HFFc6 (cell line): ENCODE measurements at regions not wholly inside any gene's neighbourhood (a gene's known extent, or its start where the extent isn't known, plus 50 kb on each side); places are given as distances from the start of the nearest gene placed in this dataset.

ENCODE experiments used
- DNase-seq: peaks from one replicate; pipeline ENCODE4 v3.0.0-alpha.2; 2018
- H3K27ac Mint-ChIP-seq: 2 replicates; pipeline ENCODE4 v1.8.0; 2020; ENCODE audit warnings: mild to moderate bottlenecking, mixed read lengths
- H3K27me3 Mint-ChIP-seq: 2 replicates; pipeline ENCODE4 v1.8.0; 2021; ENCODE audit warnings: mild to moderate bottlenecking, moderate library complexity, mixed read lengths; ENCODE audit not compliant: insufficient read depth
- H3K36me3 Mint-ChIP-seq: 2 replicates; pipeline ENCODE4 v1.8.0; 2021; ENCODE audit warnings: low read depth, mixed read lengths
- H3K4me1 Mint-ChIP-seq: 2 replicates; pipeline ENCODE4 v1.8.0; 2020; ENCODE audit warnings: low read depth, mixed read lengths
- H3K4me3 Mint-ChIP-seq: 2 replicates; pipeline ENCODE4 v1.8.0; 2020; ENCODE audit warnings: mild to moderate bottlenecking, moderate library complexity, mixed read lengths
- H3K9me3 Mint-ChIP-seq: 2 replicates; pipeline ENCODE4 v1.8.0; 2020; ENCODE audit warnings: mild to moderate bottlenecking, mixed read lengths
- TF ChIP-seq, protein P1 (sequence below): fragments of 200-600 bp; sonication (generic); IDR thresholded peaks from 2 replicates; pipeline ENCODE4 v1.5.0; 2021; ENCODE audit warnings: antibody characterized with exemption, mild to moderate bottlenecking

DNA sequence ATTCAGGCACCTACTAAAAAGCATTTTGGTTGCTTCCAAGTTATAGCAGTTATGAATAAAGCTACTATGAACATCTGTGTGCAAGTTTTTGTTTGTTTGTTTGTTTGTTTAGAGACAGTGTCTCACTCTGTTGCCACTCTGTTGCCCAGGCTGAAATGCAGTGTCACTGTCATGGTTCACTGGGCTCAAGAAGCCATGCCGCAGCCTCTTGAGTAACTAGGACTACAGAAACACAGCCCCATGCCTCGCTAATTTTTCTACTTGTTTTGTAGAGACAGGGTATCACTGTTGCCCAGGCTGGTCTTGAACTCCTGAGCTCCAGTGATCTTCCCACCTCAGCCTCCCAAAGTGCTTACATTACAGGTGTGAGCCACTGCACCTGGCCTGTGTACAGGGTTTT lies 795.9 kb downstream of the EPHA7 start:
- Mint-ChIP-seq H3K27ac (no peak overlapping the region), H3K4me3 (no peak overlapping the region), H3K9me3 (peaks cover 51% of the 10 kb centered on the region), H3K27me3 (no peaks in the 10 kb centered on the region; the same call in none of the 2 replicates), H3K36me3 (no peaks in the 10 kb centered on the region; the same call in 1 of the 2 replicates), H3K4me1 (no peaks in the 10 kb centered on the region)
- DNase-seq: no peak
- TF ChIP-seq, protein P1, sequence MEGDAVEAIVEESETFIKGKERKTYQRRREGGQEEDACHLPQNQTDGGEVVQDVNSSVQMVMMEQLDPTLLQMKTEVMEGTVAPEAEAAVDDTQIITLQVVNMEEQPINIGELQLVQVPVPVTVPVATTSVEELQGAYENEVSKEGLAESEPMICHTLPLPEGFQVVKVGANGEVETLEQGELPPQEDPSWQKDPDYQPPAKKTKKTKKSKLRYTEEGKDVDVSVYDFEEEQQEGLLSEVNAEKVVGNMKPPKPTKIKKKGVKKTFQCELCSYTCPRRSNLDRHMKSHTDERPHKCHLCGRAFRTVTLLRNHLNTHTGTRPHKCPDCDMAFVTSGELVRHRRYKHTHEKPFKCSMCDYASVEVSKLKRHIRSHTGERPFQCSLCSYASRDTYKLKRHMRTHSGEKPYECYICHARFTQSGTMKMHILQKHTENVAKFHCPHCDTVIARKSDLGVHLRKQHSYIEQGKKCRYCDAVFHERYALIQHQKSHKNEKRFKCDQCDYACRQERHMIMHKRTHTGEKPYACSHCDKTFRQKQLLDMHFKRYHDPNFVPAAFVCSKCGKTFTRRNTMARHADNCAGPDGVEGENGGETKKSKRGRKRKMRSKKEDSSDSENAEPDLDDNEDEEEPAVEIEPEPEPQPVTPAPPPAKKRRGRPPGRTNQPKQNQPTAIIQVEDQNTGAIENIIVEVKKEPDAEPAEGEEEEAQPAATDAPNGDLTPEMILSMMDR: no peak

DNA sequence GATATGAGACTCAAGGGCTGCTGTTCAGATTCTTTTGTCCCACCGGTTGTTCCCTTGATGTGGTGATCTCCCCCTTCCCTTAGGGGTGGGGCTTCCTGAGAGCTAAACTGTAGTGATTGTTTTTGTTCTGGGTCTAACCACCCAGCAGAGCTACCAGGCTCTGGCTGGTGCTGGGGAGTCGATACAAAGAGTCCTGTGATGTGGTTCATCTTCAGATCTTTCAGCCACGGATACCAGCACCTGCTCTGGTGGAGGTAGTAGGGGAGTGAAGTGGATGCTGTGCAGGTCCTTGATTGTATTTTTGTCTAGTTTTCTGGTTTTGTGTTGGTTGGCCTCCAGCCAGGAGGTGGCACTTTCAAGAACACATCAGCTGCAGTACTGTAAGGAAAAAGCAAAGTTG lies 801.6 kb downstream of the EPHA7 start:
- H3K27ac Mint-ChIP-seq: no peak overlapping the region
- H3K9me3 Mint-ChIP-seq: peaks cover 63% of the 10 kb centered on the region
- no peaks in the 10 kb centered on the region for H3K36me3 Mint-ChIP-seq
- no peaks in the 10 kb centered on the region for H3K27me3 Mint-ChIP-seq
- no peak overlapping the region for H3K4me3 Mint-ChIP-seq
- H3K4me1 Mint-ChIP-seq: no peaks in the 10 kb centered on the region
- TF ChIP-seq, protein P1: no peak
- no peak for DNase-seq

DNA sequence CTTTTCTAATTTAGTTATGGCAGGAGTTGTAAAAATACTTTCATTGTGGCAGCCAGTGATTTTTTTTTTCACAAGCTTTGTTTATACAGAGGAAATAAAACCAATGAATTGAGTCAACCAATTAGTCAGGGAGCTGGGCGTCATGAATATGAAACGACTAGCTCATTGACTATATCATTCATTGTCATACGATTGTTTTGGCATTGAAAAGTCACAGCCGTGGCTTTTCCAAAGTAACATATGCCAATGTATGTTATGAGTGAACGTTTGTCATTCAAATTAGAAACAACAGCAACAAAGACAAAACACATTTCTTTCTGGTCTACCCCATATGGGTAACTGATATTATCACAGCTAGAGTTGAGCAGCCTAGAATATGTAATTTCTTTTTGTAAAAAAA lies 810.6 kb downstream of the EPHA7 start:
- DNase-seq: no peak
- no peak overlapping the region for H3K4me3 Mint-ChIP-seq
- no peaks in the 10 kb centered on the region for H3K36me3 Mint-ChIP-seq
- H3K27me3 Mint-ChIP-seq: no peaks in the 10 kb centered on the region
- TF ChIP-seq, protein P1: no peak
- H3K27ac Mint-ChIP-seq: no peak overlapping the region
- H3K9me3 Mint-ChIP-seq: peaks cover 41% of the 10 kb centered on the region
- H3K4me1 Mint-ChIP-seq: no peaks in the 10 kb centered on the region

DNA sequence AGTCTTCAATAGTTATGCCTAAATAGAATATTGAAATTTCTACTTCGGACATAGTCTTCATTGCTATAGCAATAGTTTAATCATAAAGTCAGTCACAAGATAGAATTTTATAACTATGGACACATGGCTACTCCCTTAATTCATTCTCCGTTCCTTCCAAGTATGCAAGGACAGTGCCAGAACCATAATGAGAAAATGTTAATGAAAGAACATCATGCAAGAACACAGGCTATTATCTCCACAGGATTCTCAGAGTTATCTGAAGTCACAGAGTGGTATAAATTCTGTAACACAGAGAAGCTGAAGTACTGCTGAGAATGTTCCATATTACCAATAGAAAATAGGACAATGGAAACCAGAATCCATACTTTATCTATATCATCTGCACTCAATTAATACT lies 826.2 kb downstream of the EPHA7 start:
- Mint-ChIP-seq H3K4me1 (no peaks in the 10 kb centered on the region), H3K9me3 (peaks cover 41% of the 10 kb centered on the region), H3K27ac (no peak overlapping the region), H3K36me3 (no peaks in the 10 kb centered on the region), H3K4me3 (no peak overlapping the region), H3K27me3 (no peaks in the 10 kb centered on the region)
- DNase-seq: no peak
- TF ChIP-seq, protein P1: no peak

- TF ChIP-seq, protein P1: no peak
- no peak overlapping the region for H3K27ac Mint-ChIP-seq
- H3K9me3 Mint-ChIP-seq: peaks cover 37% of the 10 kb centered on the region
- no peak overlapping the region for H3K4me3 Mint-ChIP-seq
- H3K27me3 Mint-ChIP-seq: no peaks in the 10 kb centered on the region; the same call in 1 of the 2 replicates
- H3K36me3 Mint-ChIP-seq: no peaks in the 10 kb centered on the region
- H3K4me1 Mint-ChIP-seq: no peaks in the 10 kb centered on the region
- DNase-seq: no peak
Measured at GRCh38 chr6:92589996-92590395, 829.4 kb downstream of the EPHA7 start.

DNA sequence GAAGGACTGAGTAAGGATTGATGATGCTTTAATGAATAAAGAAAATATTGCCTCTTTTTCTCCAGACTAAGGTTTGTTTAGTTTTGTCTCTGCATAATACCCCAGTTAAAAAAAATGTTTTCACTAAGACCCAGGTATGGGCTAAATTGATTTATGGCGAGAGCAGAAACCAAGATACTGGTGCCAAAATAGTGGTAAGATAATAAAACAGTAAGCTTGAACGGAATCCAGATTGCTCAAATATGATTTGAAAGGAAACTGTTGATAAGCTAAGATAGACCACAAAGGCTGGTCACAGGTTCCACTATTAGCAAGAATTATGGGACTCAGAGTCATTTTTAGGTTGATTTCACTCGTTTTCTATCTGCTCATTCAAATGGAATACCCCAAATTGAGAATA lies 831.2 kb downstream of the EPHA7 start:
- Mint-ChIP-seq H3K4me1 (no peaks in the 10 kb centered on the region), H3K36me3 (no peaks in the 10 kb centered on the region), H3K4me3 (no peak overlapping the region), H3K27me3 (no peaks in the 10 kb centered on the region; the same call in 1 of the 2 replicates), H3K27ac (no peak overlapping the region), H3K9me3 (peaks cover 33% of the 10 kb centered on the region)
- no peak for DNase-seq
- TF ChIP-seq, protein P1: no peak
